Right forelimb (tissue), 1 donor: ENCODE measurements at regions not wholly inside any gene's neighbourhood (a gene's known extent, or its start where the extent isn't known, plus 50 kb on each side); places are given as distances from the start of the nearest gene placed in this dataset.

Source experiments
- DNase-seq: peaks from one replicate; pipeline ENCODE4 v3.0.0-alpha.2; 2018

- no peak for DNase-seq
Observed at GRCh38 chr3:46146548-46146947, 61.6 kb downstream of the CCR1 start.

GRCh38 chr3:46146021-46146420 is 62.1 kb downstream of the CCR1 start:
- no peak for DNase-seq

GRCh38 chr3:46145147-46145546 is 63.0 kb downstream of the CCR1 start:
- no peak for DNase-seq

GRCh38 chr3:46143951-46144473 is 64.1 kb downstream of the CCR1 start:
- no peak for DNase-seq

GRCh38 chr3:46141813-46142212 is 66.3 kb downstream of the CCR1 start:
- no peak for DNase-seq

GRCh38 chr3:46138581-46138980 is 69.5 kb downstream of the CCR1 start:
- no peak for DNase-seq

- no peak for DNase-seq
Observed at GRCh38 chr3:46135475-46135874, 72.6 kb downstream of the CCR1 start.

- no peak for DNase-seq
Observed at GRCh38 chr3:46133285-46133684, 74.8 kb downstream of the CCR1 start.

GRCh38 chr3:46132565-46132964 is 75.5 kb downstream of the CCR1 start:
- no peak for DNase-seq

GRCh38 chr3:46131884-46132450 is 76.1 kb downstream of the CCR1 start:
- DNase-seq = no peak

GRCh38 chr3:46130631-46131310 is 77.3 kb downstream of the CCR1 start:
- DNase-seq = no peak

- DNase-seq = no peak
Observed at GRCh38 chr3:46129588-46130272, 78.4 kb downstream of the CCR1 start.

- DNase-seq = no peak
Observed at GRCh38 chr3:46127503-46127902, 80.6 kb downstream of the CCR1 start.

GRCh38 chr3:46124216-46125177 is 83.6 kb downstream of the CCR1 start:
- DNase-seq = no peak

- DNase-seq = no peak
Observed at GRCh38 chr3:46123646-46124045, 84.5 kb downstream of the CCR1 start.

GRCh38 chr3:46122091-46122490 is 86.0 kb downstream of the CCR1 start:
- no peak for DNase-seq

GRCh38 chr3:46120983-46121382 is 87.1 kb downstream of the CCR1 start:
- no peak for DNase-seq

GRCh38 chr3:46119709-46120498 is 88.2 kb downstream of the CCR1 start:
- DNase-seq = no peak

- no peak for DNase-seq
Observed at GRCh38 chr3:46119253-46119652, 88.9 kb downstream of the CCR1 start.

GRCh38 chr3:46116996-46117395 is 89.7 kb upstream of the XCR1 start:
- DNase-seq = no peak

GRCh38 chr3:46114323-46114988 is 87.2 kb upstream of the XCR1 start:
- no peak for DNase-seq

GRCh38 chr3:46113608-46114007 is 86.3 kb upstream of the XCR1 start:
- no peak for DNase-seq
